HL-60 (cell line): ENCODE measurements at regions not wholly inside any gene's neighbourhood (a gene's known extent, or its start where the extent isn't known, plus 50 kb on each side); places are given as distances from the start of the nearest gene placed in this dataset.

Source experiments
- DNase-seq, 2 experiments: peaks; one replicate each; pipeline ENCODE4 v3.0.0-alpha.2; 2010 to 2020; ENCODE audit warnings: low read depth in 1 of 2, low spot score in 1 of 2
- H3K27ac ChIP-seq: fragments of 250-450 bp; sonication (Bioruptor Pico); replicated peaks from 2 replicates; pipeline ENCODE4 v1.5.1; 2020; ENCODE audit warnings: mild to moderate bottlenecking, moderate library complexity
- H3K27me3 ChIP-seq: fragments of 250-450 bp; sonication (Bioruptor Pico); 2 replicates; pipeline ENCODE4 v1.5.1; 2021; ENCODE audit warnings: mild to moderate bottlenecking, moderate library complexity; ENCODE audit not compliant: insufficient read depth, poor library complexity, severe bottlenecking
- H3K4me3 ChIP-seq: replicated peaks from 2 replicates; pipeline ENCODE4 v1.5.1; 2011; ENCODE audit warnings: mild to moderate bottlenecking, control low read depth, low read length; ENCODE audit not compliant: insufficient read depth
- CTCF ChIP-seq: IDR thresholded peaks from one replicate; pipeline ENCODE4 v1.5.1; 2011; ENCODE audit warnings: low read length, control low read depth, inconsistent platforms; ENCODE audit not compliant: insufficient read depth
- GABPA ChIP-seq: IDR thresholded peaks from 2 replicates; pipeline ENCODE4 v1.6.1; 2012; ENCODE audit warnings: low read depth
- POLR2AphosphoS5 ChIP-seq: IDR thresholded peaks from 2 replicates; pipeline ENCODE4 v1.6.1; 2012; ENCODE audit warnings: low read depth
- SPI1 ChIP-seq: IDR thresholded peaks from 2 replicates; pipeline ENCODE4 v1.6.1; 2012; ENCODE audit warnings: low read depth, mild to moderate bottlenecking, borderline replicate concordance
- TF ChIP-seq, protein P1 (sequence below): IDR thresholded peaks from 2 replicates; pipeline ENCODE4 v1.6.1; 2012; ENCODE audit warnings: low read depth; ENCODE audit not compliant: insufficient replicate concordance

DNA sequence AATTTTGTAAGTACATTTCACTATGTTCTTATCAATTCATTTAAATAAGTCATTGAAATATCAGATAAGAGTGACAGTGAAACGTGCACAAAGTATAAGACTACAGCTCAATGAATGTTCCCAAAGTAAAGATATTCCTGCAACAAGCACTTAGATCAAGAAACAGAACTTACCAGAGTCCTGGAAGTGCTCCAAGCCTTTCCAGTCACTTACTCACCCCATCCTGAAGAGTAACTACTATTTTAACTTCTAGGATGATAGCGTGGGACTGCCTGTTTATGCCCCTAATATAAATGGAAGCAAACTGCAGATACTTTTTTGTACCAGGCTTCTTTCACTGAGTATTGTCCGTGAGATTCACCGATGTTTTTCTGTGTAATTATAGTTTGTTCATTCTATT lies 768.9 kb downstream of the SLC4A3 start:
- no peak overlapping the region for H3K4me3 ChIP-seq
- no peak for DNase-seq
- H3K27me3 ChIP-seq = no peaks in the 10 kb centered on the region
- no peak for TF ChIP-seq SPI1
- TF ChIP-seq GABPA = no peak
- TF ChIP-seq POLR2AphosphoS5 = no peak
- TF ChIP-seq, protein P1, sequence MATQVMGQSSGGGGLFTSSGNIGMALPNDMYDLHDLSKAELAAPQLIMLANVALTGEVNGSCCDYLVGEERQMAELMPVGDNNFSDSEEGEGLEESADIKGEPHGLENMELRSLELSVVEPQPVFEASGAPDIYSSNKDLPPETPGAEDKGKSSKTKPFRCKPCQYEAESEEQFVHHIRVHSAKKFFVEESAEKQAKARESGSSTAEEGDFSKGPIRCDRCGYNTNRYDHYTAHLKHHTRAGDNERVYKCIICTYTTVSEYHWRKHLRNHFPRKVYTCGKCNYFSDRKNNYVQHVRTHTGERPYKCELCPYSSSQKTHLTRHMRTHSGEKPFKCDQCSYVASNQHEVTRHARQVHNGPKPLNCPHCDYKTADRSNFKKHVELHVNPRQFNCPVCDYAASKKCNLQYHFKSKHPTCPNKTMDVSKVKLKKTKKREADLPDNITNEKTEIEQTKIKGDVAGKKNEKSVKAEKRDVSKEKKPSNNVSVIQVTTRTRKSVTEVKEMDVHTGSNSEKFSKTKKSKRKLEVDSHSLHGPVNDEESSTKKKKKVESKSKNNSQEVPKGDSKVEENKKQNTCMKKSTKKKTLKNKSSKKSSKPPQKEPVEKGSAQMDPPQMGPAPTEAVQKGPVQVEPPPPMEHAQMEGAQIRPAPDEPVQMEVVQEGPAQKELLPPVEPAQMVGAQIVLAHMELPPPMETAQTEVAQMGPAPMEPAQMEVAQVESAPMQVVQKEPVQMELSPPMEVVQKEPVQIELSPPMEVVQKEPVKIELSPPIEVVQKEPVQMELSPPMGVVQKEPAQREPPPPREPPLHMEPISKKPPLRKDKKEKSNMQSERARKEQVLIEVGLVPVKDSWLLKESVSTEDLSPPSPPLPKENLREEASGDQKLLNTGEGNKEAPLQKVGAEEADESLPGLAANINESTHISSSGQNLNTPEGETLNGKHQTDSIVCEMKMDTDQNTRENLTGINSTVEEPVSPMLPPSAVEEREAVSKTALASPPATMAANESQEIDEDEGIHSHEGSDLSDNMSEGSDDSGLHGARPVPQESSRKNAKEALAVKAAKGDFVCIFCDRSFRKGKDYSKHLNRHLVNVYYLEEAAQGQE = no peak
- no peak for TF ChIP-seq CTCF
- no peak overlapping the region for H3K27ac ChIP-seq

DNA sequence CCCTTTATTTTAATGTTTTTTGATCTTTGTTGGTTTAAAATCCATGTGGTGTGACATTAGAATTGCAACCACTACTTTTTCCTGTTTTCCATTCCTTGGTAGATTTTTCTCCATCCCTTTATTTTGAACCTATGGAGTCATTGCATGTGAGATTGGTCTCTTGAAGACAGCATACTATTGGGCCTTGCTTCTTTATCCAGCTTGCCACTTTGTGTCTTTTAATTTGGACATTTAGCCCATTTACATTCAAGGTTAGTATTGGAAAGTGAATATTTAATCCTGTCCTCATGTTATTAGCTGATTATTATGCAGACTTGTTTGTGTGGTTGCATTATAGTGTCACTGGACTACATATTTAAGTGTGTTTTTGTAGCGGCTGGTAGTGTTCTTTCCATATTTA lies 782.9 kb downstream of the SLC4A3 start:
- H3K27ac ChIP-seq = no peak overlapping the region
- H3K4me3 ChIP-seq = no peak overlapping the region
- TF ChIP-seq, protein P1 = no peak
- TF ChIP-seq SPI1 (no peak), CTCF (no peak), POLR2AphosphoS5 (no peak), GABPA (no peak)
- H3K27me3 ChIP-seq = no peaks in the 10 kb centered on the region
- no peak for DNase-seq

DNA sequence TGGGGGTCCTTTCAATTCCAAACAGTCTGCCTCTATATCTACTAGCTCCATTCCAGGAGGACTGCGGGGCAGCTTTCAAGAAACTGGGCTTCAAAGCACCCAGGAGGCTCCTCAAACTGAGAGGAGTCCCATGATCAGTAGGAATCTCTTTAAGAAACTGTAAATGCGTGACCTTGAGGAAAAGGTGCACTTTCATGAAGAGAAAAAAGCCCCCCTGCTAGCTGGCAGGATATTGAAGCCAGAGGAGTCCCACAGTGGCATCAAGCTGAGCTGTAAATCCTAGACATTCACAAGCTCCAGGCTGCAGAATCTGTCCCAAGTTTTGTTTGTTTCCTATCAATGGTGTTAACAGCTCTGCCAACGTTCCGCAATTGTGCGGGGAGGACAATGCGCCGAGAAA lies 790.1 kb downstream of the SLC4A3 start:
- DNase-seq = no peak
- no peak overlapping the region for H3K4me3 ChIP-seq
- TF ChIP-seq POLR2AphosphoS5 (no peak), GABPA (no peak), SPI1 (no peak), CTCF (no peak)
- TF ChIP-seq, protein P1 = no peak
- no peak overlapping the region for H3K27ac ChIP-seq
- peaks cover 3% of the 10 kb centered on the region for H3K27me3 ChIP-seq
